Astrocyte (in vitro differentiated cells and primary cell): ENCODE measurements at regions not wholly inside any gene's neighbourhood (a gene's known extent, or its start where the extent isn't known, plus 50 kb on each side); places are given as distances from the start of the nearest gene placed in this dataset.

Source experiments
- EZH2 ChIP-seq: IDR thresholded peaks from 2 replicates; pipeline ENCODE4 v1.6.1; 2012; ENCODE audit warnings: mild to moderate bottlenecking, low read length, inconsistent platforms; ENCODE audit not compliant: insufficient read depth
- TF ChIP-seq, protein P1 (sequence below): IDR thresholded peaks from 2 replicates; pipeline ENCODE4 v1.5.1; 2011; ENCODE audit warnings: low read depth, mild to moderate bottlenecking, inconsistent platforms, low read length, moderate library complexity; ENCODE audit not compliant: insufficient read depth

DNA sequence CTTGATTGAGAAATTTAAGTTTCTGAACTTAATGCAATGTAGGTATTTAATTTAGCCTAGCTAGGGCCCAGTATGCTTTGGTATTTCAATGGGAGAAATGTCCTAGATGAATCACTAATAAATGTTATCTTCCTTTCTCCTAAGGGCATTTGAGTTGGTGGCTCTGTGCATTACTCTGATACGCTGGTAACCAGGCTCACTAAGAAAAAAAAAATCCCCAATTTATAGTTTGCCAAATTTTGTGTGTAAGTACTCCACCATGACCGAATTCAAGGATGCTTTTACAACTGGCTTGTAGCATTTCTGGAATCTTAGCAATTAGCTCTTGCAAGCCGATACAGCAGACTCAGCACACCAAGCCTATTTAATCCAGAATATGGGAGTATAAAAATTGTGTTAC, 94.6 kb upstream of the LPP start:
- TF ChIP-seq, protein P1, sequence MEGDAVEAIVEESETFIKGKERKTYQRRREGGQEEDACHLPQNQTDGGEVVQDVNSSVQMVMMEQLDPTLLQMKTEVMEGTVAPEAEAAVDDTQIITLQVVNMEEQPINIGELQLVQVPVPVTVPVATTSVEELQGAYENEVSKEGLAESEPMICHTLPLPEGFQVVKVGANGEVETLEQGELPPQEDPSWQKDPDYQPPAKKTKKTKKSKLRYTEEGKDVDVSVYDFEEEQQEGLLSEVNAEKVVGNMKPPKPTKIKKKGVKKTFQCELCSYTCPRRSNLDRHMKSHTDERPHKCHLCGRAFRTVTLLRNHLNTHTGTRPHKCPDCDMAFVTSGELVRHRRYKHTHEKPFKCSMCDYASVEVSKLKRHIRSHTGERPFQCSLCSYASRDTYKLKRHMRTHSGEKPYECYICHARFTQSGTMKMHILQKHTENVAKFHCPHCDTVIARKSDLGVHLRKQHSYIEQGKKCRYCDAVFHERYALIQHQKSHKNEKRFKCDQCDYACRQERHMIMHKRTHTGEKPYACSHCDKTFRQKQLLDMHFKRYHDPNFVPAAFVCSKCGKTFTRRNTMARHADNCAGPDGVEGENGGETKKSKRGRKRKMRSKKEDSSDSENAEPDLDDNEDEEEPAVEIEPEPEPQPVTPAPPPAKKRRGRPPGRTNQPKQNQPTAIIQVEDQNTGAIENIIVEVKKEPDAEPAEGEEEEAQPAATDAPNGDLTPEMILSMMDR, result no peak
- TF ChIP-seq EZH2, result no peak
